ENCODE measurements at regions not wholly inside any gene's neighbourhood (a gene's known extent, or its start where the extent isn't known, plus 50 kb on each side); places are given as distances from the start of the nearest gene placed in this dataset.
"Not testable (repeated sequence)": the region's sequence is repeated elsewhere in the genome, so short reads cannot be mapped to it uniquely, and the experiment has no call there.

- Mint-ChIP-seq H3K4me1 (peaks cover 2% of the 10 kb centered on the region), H3K4me3 (no peak overlapping the region), H3K36me3 (ENCODE audit: low read depth) (no peaks in the 10 kb centered on the region), H3K9me3 (no peaks in the 10 kb centered on the region), H3K27me3 (peaks cover 5% of the 10 kb centered on the region), H3K27ac (no peak overlapping the region)
- DNase-seq, result no peak
- peak; percentile 82 for ATAC-seq
Measured at GRCh38 chr10:23493711-23494110, 54.8 kb downstream of the OTUD1 start.

- no peak overlapping the region for H3K27ac Mint-ChIP-seq
- no peaks in the 10 kb centered on the region for H3K36me3 Mint-ChIP-seq (ENCODE audit: low read depth)
- DNase-seq (no peak), ATAC-seq (no peak)
- H3K4me3 Mint-ChIP-seq, result no peak overlapping the region
- H3K9me3 Mint-ChIP-seq, result no peaks in the 10 kb centered on the region
- H3K27me3 Mint-ChIP-seq, result peaks cover 5% of the 10 kb centered on the region
- peaks cover 2% of the 10 kb centered on the region for H3K4me1 Mint-ChIP-seq
Measured at GRCh38 chr10:23496727-23497126, 57.9 kb downstream of the OTUD1 start.

GRCh38 chr10:23499372-23500132 is 60.7 kb downstream of the OTUD1 start:
- Mint-ChIP-seq H3K27me3 (peaks cover 4% of the 10 kb centered on the region), H3K36me3 (ENCODE audit: low read depth) (no peaks in the 10 kb centered on the region), H3K4me3 (no peak overlapping the region), H3K9me3 (no peaks in the 10 kb centered on the region), H3K27ac (no peak overlapping the region), H3K4me1 (no peaks in the 10 kb centered on the region)
- DNase-seq, result no peak
- no peak for ATAC-seq

- DNase-seq (no peak), ATAC-seq (no peak)
- Mint-ChIP-seq H3K4me3 (no peak overlapping the region), H3K9me3 (peaks cover 5% of the 10 kb centered on the region), H3K27ac (no peak overlapping the region), H3K27me3 (no peaks in the 10 kb centered on the region), H3K36me3 (ENCODE audit: low read depth) (no peaks in the 10 kb centered on the region), H3K4me1 (no peaks in the 10 kb centered on the region)
Measured at GRCh38 chr10:23505797-23506465, 67.1 kb downstream of the OTUD1 start.

GRCh38 chr10:23512355-23513058 is 73.6 kb downstream of the OTUD1 start:
- peak overlapping the region; percentile 60 for H3K27ac Mint-ChIP-seq
- peaks cover 15% of the 10 kb centered on the region for H3K27me3 Mint-ChIP-seq
- DNase-seq (no peak), ATAC-seq (peak; percentile 33)
- H3K36me3 Mint-ChIP-seq (ENCODE audit: low read depth), result peaks cover 2% of the 10 kb centered on the region
- peaks cover 12% of the 10 kb centered on the region for H3K9me3 Mint-ChIP-seq
- H3K4me3 Mint-ChIP-seq, result no peak overlapping the region
- peaks cover 21% of the 10 kb centered on the region for H3K4me1 Mint-ChIP-seq

- not testable (repeated sequence) for H3K4me3 Mint-ChIP-seq; DNase-seq; H3K36me3 Mint-ChIP-seq (ENCODE audit: low read depth); ATAC-seq
- Mint-ChIP-seq H3K9me3 (peaks cover 12% of the 10 kb centered on the region), H3K4me1 (peaks cover 21% of the 10 kb centered on the region), H3K27ac (peak overlapping the region; percentile 15), H3K27me3 (peaks cover 15% of the 10 kb centered on the region)
Measured at GRCh38 chr10:23513621-23514020, 74.7 kb downstream of the OTUD1 start.

GRCh38 chr10:23514321-23514720 is 75.4 kb downstream of the OTUD1 start:
- H3K4me1 Mint-ChIP-seq, result peaks cover 21% of the 10 kb centered on the region
- peaks cover 12% of the 10 kb centered on the region for H3K9me3 Mint-ChIP-seq
- no peak for DNase-seq
- peak overlapping the region; percentile 63 for H3K27ac Mint-ChIP-seq
- peak; percentile 81 for ATAC-seq
- peaks cover 17% of the 10 kb centered on the region for H3K27me3 Mint-ChIP-seq
- no peak overlapping the region for H3K4me3 Mint-ChIP-seq
- peaks cover 2% of the 10 kb centered on the region for H3K36me3 Mint-ChIP-seq (ENCODE audit: low read depth)

- H3K27ac Mint-ChIP-seq, result no peak overlapping the region
- peaks cover 2% of the 10 kb centered on the region for H3K36me3 Mint-ChIP-seq (ENCODE audit: low read depth)
- no peak overlapping the region for H3K4me3 Mint-ChIP-seq
- H3K27me3 Mint-ChIP-seq, result peaks cover 22% of the 10 kb centered on the region
- DNase-seq (no peak), ATAC-seq (no peak)
- H3K4me1 Mint-ChIP-seq, result peaks cover 23% of the 10 kb centered on the region
- peaks cover 7% of the 10 kb centered on the region for H3K9me3 Mint-ChIP-seq
Measured at GRCh38 chr10:23516530-23516929, 77.7 kb downstream of the OTUD1 start.

- Mint-ChIP-seq H3K36me3 (ENCODE audit: low read depth) (peaks cover 2% of the 10 kb centered on the region), H3K27me3 (peaks cover 21% of the 10 kb centered on the region), H3K27ac (no peak overlapping the region), H3K9me3 (peaks cover 3% of the 10 kb centered on the region), H3K4me1 (peaks cover 23% of the 10 kb centered on the region), H3K4me3 (no peak overlapping the region)
- DNase-seq, result no peak
- no peak for ATAC-seq
Measured at GRCh38 chr10:23517155-23517554, 78.3 kb downstream of the OTUD1 start.

GRCh38 chr10:23521735-23522134 is 82.9 kb downstream of the OTUD1 start:
- Mint-ChIP-seq H3K9me3 (no peaks in the 10 kb centered on the region), H3K27ac (no peak overlapping the region), H3K4me3 (no peak overlapping the region), H3K27me3 (peaks cover 7% of the 10 kb centered on the region), H3K4me1 (peaks cover 6% of the 10 kb centered on the region), H3K36me3 (ENCODE audit: low read depth) (no peaks in the 10 kb centered on the region)
- ATAC-seq (no peak), DNase-seq (no peak)

GRCh38 chr10:23522345-23522744 is 83.5 kb downstream of the OTUD1 start:
- ATAC-seq (no peak), DNase-seq (no peak)
- H3K36me3 Mint-ChIP-seq (ENCODE audit: low read depth), result no peaks in the 10 kb centered on the region
- peaks cover 6% of the 10 kb centered on the region for H3K4me1 Mint-ChIP-seq
- H3K9me3 Mint-ChIP-seq, result no peaks in the 10 kb centered on the region
- H3K27ac Mint-ChIP-seq, result no peak overlapping the region
- no peak overlapping the region for H3K4me3 Mint-ChIP-seq
- H3K27me3 Mint-ChIP-seq, result peaks cover 7% of the 10 kb centered on the region

- Mint-ChIP-seq H3K36me3 (ENCODE audit: low read depth) (no peaks in the 10 kb centered on the region), H3K4me1 (peaks cover 8% of the 10 kb centered on the region)
Measured at GRCh38 chr10:23523251-23523650, 84.4 kb downstream of the OTUD1 start.

GRCh38 chr10:23525406-23525805 is 86.5 kb downstream of the OTUD1 start:
- Mint-ChIP-seq H3K4me3 (no peak overlapping the region), H3K36me3 (ENCODE audit: low read depth) (no peaks in the 10 kb centered on the region), H3K27ac (no peak overlapping the region), H3K27me3 (peaks cover 3% of the 10 kb centered on the region), H3K9me3 (no peaks in the 10 kb centered on the region), H3K4me1 (peaks cover 20% of the 10 kb centered on the region)
- no peak for DNase-seq
- no peak for ATAC-seq

More at GRCh38 chr10:23523251-23523650, 84.4 kb downstream of the OTUD1 start:
- no peak for DNase-seq
- Mint-ChIP-seq H3K9me3 (no peaks in the 10 kb centered on the region), H3K4me3 (no peak overlapping the region), H3K27ac (no peak overlapping the region), H3K27me3 (peaks cover 7% of the 10 kb centered on the region)
- no peak for ATAC-seq

GRCh38 chr10:23528419-23528818 is 89.5 kb downstream of the OTUD1 start:
- H3K27ac Mint-ChIP-seq, result no peak overlapping the region
- peaks cover 41% of the 10 kb centered on the region for H3K4me1 Mint-ChIP-seq
- H3K4me3 Mint-ChIP-seq, result no peak overlapping the region
- H3K27me3 Mint-ChIP-seq, result no peaks in the 10 kb centered on the region
- H3K9me3 Mint-ChIP-seq, result no peaks in the 10 kb centered on the region
- ATAC-seq, result peak; percentile 29
- no peak for DNase-seq
- no peaks in the 10 kb centered on the region for H3K36me3 Mint-ChIP-seq (ENCODE audit: low read depth)

- no peaks in the 10 kb centered on the region for H3K27me3 Mint-ChIP-seq
- ATAC-seq, result no peak
- H3K4me1 Mint-ChIP-seq, result peaks cover 51% of the 10 kb centered on the region
- H3K4me3 Mint-ChIP-seq, result no peak overlapping the region
- no peaks in the 10 kb centered on the region for H3K36me3 Mint-ChIP-seq (ENCODE audit: low read depth)
- H3K9me3 Mint-ChIP-seq, result no peaks in the 10 kb centered on the region
- no peak overlapping the region for H3K27ac Mint-ChIP-seq
- DNase-seq, result no peak
Measured at GRCh38 chr10:23529625-23530024, 90.8 kb downstream of the OTUD1 start.
